Mucosa of gallbladder (tissue), 1 donor: ENCODE measurements at regions not wholly inside any gene's neighbourhood (a gene's known extent, or its start where the extent isn't known, plus 50 kb on each side); places are given as distances from the start of the nearest gene placed in this dataset.
"Not testable (repeated sequence)": the region's sequence is repeated elsewhere in the genome, so short reads cannot be mapped to it uniquely, and the experiment has no call there.

Experiments
- DNase-seq: peaks from one replicate; pipeline ENCODE4 v3.0.0-alpha.2; 2020; ENCODE audit warnings: low spot score
- donor health status: DM: no; HTN: no; CAD: no.

DNA sequence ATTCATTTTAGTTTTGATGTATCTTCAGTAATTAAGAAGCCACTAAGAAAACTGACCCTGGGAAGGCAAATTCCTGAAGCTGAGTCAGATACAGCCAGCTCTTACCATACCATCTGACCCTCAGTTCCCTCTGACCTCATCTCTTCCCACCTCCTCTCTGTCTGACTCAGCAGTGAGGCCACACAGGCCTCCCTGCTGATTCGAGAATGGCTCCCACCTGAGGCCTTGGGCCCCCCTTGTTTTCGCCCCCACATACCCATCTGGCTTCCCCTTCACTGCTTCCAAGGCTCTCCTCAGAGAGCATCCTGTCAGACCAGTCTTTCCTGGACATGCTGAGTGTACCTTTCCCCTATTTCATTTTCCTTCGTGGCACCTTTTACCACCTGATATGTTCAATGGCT is 71.0 kb upstream of the CYP1B1 start:
- DNase-seq: peak; percentile 27

DNA sequence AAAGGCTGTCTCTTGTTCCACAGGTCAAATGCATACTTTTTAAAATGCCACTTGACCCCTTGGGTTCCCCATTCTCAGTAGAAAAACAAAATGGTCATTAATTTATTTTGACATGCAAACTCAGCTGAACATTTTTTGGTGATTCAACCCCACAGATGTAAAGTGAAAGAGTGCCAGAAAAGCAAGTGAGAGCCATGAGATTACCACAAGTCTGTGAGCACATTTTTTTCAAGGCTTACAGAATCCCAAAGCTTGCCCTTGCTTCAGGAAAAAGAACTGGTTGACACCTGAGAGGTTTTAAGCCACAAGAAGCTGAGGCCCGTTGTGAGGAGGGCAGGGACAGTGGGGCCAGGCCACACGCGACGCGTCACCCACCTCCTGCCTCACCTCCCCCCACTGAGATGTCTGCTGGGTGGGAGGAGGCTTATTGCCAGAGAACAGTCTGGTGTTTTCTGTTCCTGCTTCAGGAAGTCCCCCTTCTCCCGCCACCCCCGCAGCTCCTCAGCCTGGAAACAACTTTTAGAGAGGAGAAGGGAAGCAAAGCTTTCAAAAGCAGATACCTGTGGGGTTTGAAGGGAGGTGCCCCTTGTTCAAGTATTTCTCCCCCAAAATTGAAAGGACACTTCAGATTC is 70.4 kb upstream of the CYP1B1 start:
- no peak for DNase-seq

DNA sequence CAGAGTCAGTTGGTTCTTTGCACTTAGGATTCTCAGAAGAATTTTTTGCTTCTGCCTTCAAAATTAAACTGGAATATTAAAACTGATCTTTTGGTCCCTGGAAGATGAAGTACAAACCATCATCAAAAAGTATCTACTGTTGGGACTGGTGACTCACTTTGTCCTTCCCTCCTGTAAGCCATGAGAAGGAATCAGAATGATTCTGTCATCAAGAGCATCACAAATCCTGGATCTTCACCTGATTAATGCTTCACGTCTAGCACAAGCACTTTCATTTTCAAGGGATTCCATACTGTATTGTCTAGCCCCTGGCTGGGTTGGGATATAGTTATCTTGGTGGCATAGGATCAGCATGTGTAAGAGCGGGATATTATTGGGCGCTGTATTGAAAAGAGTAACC is 69.3 kb upstream of the CYP1B1 start:
- DNase-seq: no peak

DNA sequence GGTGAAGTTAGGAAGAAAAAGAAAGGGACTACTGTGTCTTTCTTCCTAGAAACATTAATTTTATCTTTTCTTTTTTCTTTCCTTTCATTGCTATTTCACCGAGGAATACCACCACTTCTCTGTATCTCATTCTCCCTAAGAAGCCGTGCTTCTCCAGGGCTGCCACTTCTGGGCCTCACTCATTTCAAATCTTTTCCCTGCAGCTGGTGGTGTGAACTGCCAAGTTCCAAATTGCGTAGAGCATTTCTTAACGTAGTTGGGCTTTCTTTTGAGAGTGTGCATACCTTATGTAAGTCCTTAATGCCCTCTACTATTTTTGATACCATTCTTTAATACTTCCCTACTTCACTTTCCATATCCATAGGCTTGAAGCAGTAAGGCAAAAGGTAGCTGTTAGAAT is 66.7 kb upstream of the CYP1B1 start:
- DNase-seq: no peak

DNA sequence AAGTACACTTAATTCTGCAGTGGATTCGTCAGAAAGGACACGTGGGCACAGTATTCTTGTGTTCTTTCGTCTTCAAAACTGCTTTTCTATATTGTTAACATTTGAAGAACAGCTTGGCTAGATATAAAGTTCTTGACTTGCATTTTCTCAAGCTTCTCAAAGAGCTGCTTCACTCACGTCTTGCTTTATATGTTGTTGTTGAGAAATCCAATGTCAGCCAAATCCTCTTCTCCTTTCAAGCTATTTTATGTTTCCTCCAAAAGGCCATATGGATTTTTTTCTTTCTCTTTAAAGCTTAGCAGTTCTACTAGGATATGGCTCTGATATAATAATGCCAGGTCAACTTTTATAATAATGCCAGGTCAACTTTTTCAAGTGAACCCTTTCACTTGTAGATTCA is 65.5 kb upstream of the CYP1B1 start:
- DNase-seq: no peak

DNA sequence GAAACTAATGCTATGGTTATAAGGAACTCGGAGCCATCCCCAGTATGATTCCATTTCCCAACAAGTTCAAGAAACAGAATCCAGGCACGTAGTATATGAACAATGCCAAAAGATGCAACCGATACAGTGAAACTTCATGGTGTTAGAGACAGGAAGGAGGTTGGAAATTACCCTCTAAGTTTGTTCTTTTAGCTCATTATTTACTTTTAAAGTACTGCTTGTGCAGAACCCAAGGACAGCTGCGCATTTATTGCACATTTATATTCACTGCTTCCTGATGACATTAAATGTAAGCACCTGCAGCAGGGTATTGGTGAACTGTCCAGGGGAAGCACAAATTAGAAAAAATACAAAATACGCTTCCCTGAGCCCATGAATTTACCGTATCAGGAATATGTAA is 63.0 kb upstream of the CYP1B1 start:
- no peak for DNase-seq

DNA sequence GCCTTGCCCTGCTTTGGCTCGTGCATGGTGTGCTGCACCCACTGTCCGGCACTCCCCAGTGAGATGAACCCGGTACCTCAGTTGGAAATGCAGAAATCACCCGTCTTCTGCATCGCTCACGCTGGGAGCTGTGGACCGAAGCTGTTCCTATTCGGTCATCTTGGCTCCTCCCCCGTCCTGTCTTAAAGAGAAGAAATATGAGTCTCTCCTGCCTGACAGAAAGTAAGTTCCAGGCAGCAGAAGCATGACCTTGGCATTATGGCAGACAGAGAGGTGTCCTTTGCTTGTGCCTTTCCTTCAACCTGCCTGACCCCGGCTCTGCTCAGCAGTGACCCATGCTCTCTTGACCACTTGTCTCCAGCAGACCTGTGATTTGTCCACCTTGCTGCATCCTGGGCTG is 62.5 kb upstream of the CYP1B1 start:
- no peak for DNase-seq

DNA sequence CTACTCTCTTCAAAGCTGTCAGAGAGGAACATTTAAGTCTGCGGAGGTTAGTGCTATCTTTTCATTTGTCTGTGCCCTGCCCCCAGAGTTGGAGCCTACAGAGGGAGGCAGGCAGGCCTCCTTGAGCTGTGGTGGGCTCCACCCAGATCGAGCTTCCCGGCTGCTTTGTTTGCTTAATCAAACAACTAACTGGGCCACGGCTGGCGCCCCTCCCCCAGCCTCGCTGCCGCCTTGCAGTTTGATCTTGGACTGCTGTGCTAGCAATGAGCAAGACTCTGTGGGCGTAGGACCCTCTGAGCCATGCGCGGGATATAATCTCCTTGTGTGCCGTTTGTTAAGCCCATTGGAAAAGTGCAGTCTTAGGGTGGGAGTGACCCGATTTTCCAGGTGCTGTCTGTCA is 62.0 kb upstream of the CYP1B1 start:
- DNase-seq: not testable (repeated sequence)

DNA sequence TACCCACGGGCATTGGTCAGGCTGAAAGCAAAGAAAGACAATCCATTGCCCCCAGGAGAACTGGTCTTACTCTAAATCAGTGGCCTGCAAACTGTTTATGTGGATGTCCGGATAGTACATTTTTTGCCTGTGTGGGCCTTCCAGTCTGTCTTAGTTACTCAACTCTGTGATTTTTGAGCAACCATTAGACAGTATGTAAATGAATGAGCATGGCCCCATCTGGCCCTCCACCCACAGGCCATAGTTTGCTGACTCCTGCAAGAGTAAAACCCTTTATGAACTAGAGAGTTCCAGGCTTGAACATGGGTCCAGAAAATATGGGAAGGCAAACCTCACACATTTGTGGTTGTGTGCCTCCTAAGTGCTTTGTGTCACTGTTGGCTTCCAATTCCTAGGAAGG is 55.7 kb upstream of the CYP1B1 start:
- no peak for DNase-seq

DNA sequence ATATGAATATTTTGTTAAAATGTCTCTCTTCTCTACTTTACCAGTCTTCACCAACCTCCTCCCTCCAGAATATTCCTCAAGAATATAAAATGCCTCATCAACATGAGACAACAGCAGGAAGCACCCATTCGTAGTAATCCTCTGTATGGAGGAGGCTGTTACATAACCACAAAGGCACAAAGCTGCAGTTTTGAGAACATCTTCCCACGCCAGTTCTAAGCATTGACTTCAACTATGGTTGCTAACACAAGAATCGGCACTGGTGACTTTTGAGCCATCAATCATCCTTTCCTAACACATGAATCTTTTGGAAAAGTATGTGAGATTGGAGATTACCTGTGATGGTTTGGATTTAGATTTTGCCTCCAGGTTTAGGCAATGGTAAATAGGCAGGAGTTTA is 54.9 kb upstream of the CYP1B1 start:
- no peak for DNase-seq

DNA sequence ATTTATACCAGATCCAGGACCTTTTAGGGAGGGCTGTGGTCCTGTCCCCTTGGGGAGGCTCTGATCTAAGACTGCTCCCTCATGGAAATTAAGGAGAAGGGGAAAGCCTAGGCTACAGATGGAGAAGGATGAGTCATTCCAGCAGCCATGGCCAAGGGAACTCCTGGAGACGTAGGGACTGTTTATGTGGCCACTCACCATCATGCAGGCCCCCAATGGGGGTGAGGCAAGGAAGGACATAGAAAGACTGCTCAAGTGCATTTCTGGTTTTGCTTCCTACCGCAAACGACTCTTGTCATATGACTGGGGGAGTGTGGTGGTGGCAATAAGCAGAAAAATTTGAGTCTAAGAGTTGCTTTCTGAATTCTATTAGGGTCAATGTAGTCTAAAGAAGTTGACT is 54.0 kb upstream of the CYP1B1 start:
- DNase-seq: no peak

DNA sequence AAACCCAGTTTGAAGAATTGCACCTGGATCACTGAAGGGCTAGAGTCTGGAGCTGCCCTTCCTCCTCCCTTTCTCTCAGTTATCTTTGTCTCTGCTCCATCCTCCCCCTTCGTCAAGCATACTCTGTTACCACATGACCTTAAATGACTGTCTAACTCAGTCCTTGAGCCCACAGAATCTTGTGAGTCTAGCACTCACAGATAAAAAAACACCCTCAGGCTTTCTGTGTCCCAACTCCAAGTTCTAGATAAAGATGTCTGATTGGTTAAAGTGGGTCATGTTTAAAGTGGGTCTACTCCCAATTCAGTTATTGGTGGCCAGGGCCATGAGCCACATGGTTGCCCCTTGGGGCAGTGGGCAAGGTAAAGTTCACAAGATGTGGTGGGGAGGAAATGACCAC is 53.5 kb upstream of the CYP1B1 start:
- DNase-seq: no peak

DNA sequence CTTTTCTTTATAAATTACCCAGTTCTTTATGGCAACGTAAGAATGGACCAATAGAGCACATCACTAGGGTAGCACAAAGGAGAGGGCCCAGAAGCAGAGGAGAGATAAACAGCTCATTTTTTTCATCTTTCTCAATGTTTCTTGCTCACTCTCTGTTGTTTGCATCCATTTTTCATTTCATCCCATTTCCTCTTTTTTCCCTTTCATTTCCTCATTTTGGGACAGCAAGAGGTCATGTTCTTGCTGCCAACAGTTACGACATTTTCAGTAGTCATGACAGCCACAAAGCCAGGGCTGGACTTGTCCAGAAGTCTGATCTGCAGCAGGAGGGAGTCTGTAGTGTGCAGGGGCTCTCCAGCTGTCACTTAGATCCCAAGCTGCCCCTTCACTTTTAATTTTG is 52.7 kb upstream of the CYP1B1 start:
- peak; percentile 58 for DNase-seq

DNA sequence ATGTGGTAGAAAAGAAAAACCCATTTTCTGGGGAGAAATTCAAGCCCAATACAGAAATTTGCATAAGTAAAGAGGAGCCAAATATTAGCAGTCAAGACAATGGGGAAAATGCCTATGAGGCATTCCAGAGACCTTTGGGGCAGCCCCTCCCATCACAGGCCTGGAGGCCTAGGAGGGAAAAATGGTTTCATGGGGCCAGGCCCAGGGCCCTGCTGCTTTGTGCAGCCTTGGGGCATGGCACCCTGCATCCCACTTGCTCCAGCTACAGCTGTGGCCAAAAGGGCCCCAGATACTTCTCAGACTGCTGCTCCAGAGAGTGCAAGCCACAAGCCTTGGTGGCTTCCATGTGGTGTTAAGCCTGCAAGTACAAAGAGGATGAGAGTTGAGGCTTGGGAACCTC is 51.3 kb upstream of the CYP1B1 start:
- no peak for DNase-seq

DNA sequence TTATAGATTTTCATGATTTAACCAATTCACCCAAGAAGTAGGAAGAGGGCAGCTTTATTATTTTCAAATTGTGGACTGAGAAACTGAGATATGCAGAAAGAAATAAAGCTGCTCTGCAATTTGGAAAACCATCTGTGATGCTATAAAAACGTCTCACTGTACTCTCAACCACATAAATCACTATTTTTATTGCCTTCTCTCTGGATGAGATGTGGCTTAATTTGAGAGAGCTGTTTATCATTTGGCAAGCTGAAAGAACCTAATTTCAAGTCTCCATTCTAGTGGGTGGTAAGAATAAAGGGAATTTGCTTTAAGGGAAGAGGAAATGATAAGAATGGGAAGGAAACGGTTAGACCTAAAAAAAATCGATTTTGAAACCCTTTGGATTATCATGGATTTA is 49.9 kb upstream of the CYP1B1 start:
- DNase-seq: no peak
